NB4 (cell line): ENCODE measurements at regions not wholly inside any gene's neighbourhood (a gene's known extent, or its start where the extent isn't known, plus 50 kb on each side); places are given as distances from the start of the nearest gene placed in this dataset.

Experiments used
- DNase-seq: peaks from one replicate; pipeline ENCODE4 v3.0.0; 2010; ENCODE audit warnings: low read depth
- H3K4me3 ChIP-seq: one replicate; pipeline ENCODE4 v1.5.1; 2011; ENCODE audit warnings: mild to moderate bottlenecking, low read depth, low read length, moderate library complexity
- CTCF ChIP-seq: IDR thresholded peaks from one replicate; pipeline ENCODE4 v1.5.1; 2012; ENCODE audit warnings: low read depth, low read length
- MAX ChIP-seq: IDR thresholded peaks from 2 replicates; pipeline ENCODE4 v1.6.1; 2011; ENCODE audit warnings: low read depth, low read length
- MYC ChIP-seq: IDR thresholded peaks from 2 replicates; pipeline ENCODE4 v1.6.1; 2011; ENCODE audit warnings: low read depth, low read length
- POLR2A ChIP-seq: IDR thresholded peaks from 2 replicates; pipeline ENCODE4 v1.6.1; 2011; ENCODE audit warnings: mild to moderate bottlenecking; ENCODE audit not compliant: insufficient read length; ENCODE audit errors: extremely low read depth

- TF ChIP-seq CTCF (no peak), MYC (no peak), MAX (no peak), POLR2A (no peak)
- no peak for DNase-seq
Observed at GRCh38 chr5:171702135-171702770, 83.4 kb upstream of the SMIM23 start.

GRCh38 chr5:171703146-171703545 is 82.5 kb upstream of the SMIM23 start:
- H3K4me3 ChIP-seq = no peak overlapping the region
- DNase-seq = no peak
- no peak for TF ChIP-seq CTCF
- TF ChIP-seq MYC = no peak
- no peak for TF ChIP-seq POLR2A
- no peak for TF ChIP-seq MAX

More at GRCh38 chr5:171702135-171702770, 83.4 kb upstream of the SMIM23 start:
- no peak overlapping the region for H3K4me3 ChIP-seq

GRCh38 chr5:171705036-171705435 is 80.6 kb upstream of the SMIM23 start:
- no peak for DNase-seq
- H3K4me3 ChIP-seq = no peak overlapping the region
- TF ChIP-seq MAX (no peak), CTCF (no peak), POLR2A (no peak), MYC (no peak)

GRCh38 chr5:171705830-171706468 is 79.7 kb upstream of the SMIM23 start:
- DNase-seq = no peak
- no peak overlapping the region for H3K4me3 ChIP-seq
- TF ChIP-seq MAX = no peak
- TF ChIP-seq MYC = no peak
- no peak for TF ChIP-seq POLR2A
- no peak for TF ChIP-seq CTCF

GRCh38 chr5:171706736-171707441 is 78.7 kb upstream of the SMIM23 start:
- TF ChIP-seq MYC (no peak), POLR2A (no peak), CTCF (no peak), MAX (no peak)

More at GRCh38 chr5:171706736-171707441, 78.7 kb upstream of the SMIM23 start:
- H3K4me3 ChIP-seq = no peak overlapping the region
- DNase-seq = peak; percentile 19
